ENCODE measurements at regions not wholly inside any gene's neighbourhood (a gene's known extent, or its start where the extent isn't known, plus 50 kb on each side); places are given as distances from the start of the nearest gene placed in this dataset.

DNA sequence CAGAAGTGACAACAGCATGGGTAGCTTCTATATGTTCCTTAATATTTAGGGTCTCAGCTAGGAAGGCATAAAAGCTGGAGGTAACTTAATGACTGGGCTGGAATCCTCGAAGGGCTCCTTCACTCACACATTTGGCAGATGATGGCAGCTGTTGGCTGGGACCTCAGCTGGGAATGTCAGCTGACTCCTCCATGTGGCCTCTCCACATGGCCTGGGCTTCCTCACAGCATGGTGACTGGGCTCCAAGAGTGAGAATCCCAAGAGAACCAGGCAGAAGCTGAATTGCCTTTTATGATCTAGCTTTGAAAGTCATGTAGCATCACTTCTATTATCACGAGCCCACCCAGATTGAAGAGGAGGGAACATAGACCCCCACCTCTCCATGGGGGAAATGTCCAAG, 54.9 kb downstream of the TET3 start:
- TF ChIP-seq, protein P1, sequence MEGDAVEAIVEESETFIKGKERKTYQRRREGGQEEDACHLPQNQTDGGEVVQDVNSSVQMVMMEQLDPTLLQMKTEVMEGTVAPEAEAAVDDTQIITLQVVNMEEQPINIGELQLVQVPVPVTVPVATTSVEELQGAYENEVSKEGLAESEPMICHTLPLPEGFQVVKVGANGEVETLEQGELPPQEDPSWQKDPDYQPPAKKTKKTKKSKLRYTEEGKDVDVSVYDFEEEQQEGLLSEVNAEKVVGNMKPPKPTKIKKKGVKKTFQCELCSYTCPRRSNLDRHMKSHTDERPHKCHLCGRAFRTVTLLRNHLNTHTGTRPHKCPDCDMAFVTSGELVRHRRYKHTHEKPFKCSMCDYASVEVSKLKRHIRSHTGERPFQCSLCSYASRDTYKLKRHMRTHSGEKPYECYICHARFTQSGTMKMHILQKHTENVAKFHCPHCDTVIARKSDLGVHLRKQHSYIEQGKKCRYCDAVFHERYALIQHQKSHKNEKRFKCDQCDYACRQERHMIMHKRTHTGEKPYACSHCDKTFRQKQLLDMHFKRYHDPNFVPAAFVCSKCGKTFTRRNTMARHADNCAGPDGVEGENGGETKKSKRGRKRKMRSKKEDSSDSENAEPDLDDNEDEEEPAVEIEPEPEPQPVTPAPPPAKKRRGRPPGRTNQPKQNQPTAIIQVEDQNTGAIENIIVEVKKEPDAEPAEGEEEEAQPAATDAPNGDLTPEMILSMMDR (IDR thresholded peaks at IDR 0.05; ENCODE audit: poor library complexity) = no peak
- TF ChIP-seq EZH2phosphoT487 (IDR thresholded peaks at IDR 0.05; ENCODE audit: low read depth, severe bottlenecking, unreplicated experiment) (no peak), EZH2 (IDR thresholded peaks at IDR 0.05; ENCODE audit: borderline replicate concordance) (no peak)

Measured in hepatocyte (in vitro differentiated cells).